Neural progenitor cell (in vitro differentiated cells): ENCODE measurements at regions not wholly inside any gene's neighbourhood (a gene's known extent, or its start where the extent isn't known, plus 50 kb on each side); places are given as distances from the start of the nearest gene placed in this dataset.
"Not testable (repeated sequence)": the region's sequence is repeated elsewhere in the genome, so short reads cannot be mapped to it uniquely, and the experiment has no call there.

Experiments used
- DNase-seq: peaks from one replicate; pipeline ENCODE4 v3.0.0-alpha.2; 2016; ENCODE audit warnings: low spot score
- H2AFZ ChIP-seq: fragments of 200-600 bp; sonication (generic); replicated peaks from 2 replicates; pipeline ENCODE4 v1.6.1; 2016; ENCODE audit warnings: antibody characterized with exemption
- H3F3A ChIP-seq: fragments of 200-600 bp; sonication (generic); 2 replicates; pipeline ENCODE4 v1.6.1; 2016; ENCODE audit warnings: antibody characterized with exemption, low read depth
- H3K27ac ChIP-seq: fragments of 200-600 bp; sonication (generic); 2 replicates; pipeline ENCODE4 v1.5.1; 2016; ENCODE audit warnings: mild to moderate bottlenecking
- H3K27me3 ChIP-seq: fragments of 200-600 bp; sonication (generic); 2 replicates; pipeline ENCODE4 v1.6.1; 2016; ENCODE audit warnings: mild to moderate bottlenecking, moderate library complexity
- H3K36me3 ChIP-seq: fragments of 200-600 bp; sonication (generic); 2 replicates; pipeline ENCODE4 v1.5.1; 2016
- H3K4me1 ChIP-seq: fragments of 200-600 bp; sonication (generic); 2 replicates; pipeline ENCODE4 v1.6.1; 2016; ENCODE audit warnings: mixed run types
- H3K4me2 ChIP-seq: fragments of 200-600 bp; sonication (generic); 2 replicates; pipeline ENCODE4 v1.6.1; 2016
- H3K4me3 ChIP-seq: fragments of 200-600 bp; sonication (generic); 2 replicates; pipeline ENCODE4 v1.5.1; 2016
- H3K79me2 ChIP-seq: fragments of 200-600 bp; sonication (generic); 2 replicates; pipeline ENCODE4 v1.6.1; 2016; ENCODE audit warnings: low read depth
- H3K9ac ChIP-seq: fragments of 200-600 bp; sonication (generic); 2 replicates; pipeline ENCODE4 v1.6.1; 2016
- H3K9me3 ChIP-seq: fragments of 200-600 bp; sonication (generic); 2 replicates; pipeline ENCODE4 v1.5.1; 2016; ENCODE audit warnings: low read depth
- H4K20me1 ChIP-seq: fragments of 200-600 bp; sonication (generic); 2 replicates; pipeline ENCODE4 v1.6.1; 2016; ENCODE audit warnings: low read depth
- H3K27ac Mint-ChIP-seq: 3 replicates; pipeline ENCODE4 v1.8.0; 2021; ENCODE audit warnings: mixed read lengths
- H3K27me3 Mint-ChIP-seq: 2 replicates; pipeline ENCODE4 v1.8.0; 2022; ENCODE audit warnings: low read depth, mild to moderate bottlenecking, inconsistent platforms, moderate library complexity, mixed read lengths; ENCODE audit not compliant: insufficient read depth
- H3K36me3 Mint-ChIP-seq: 3 replicates; pipeline ENCODE4 v1.8.0; 2021; ENCODE audit warnings: mixed read lengths
- H3K4me1 Mint-ChIP-seq: 3 replicates; pipeline ENCODE4 v1.8.0; 2021; ENCODE audit warnings: mixed read lengths
- H3K4me3 Mint-ChIP-seq: 3 replicates; pipeline ENCODE4 v1.8.0; 2021; ENCODE audit warnings: mild to moderate bottlenecking, moderate library complexity, mixed read lengths
- H3K9me3 Mint-ChIP-seq: 3 replicates; pipeline ENCODE4 v1.8.0; 2020; ENCODE audit warnings: mixed read lengths
- CTCF ChIP-seq: fragments of 200-600 bp; sonication (generic); IDR thresholded peaks from 2 replicates; pipeline ENCODE4 v1.5.1; 2017; ENCODE audit warnings: antibody characterized with exemption, mild to moderate bottlenecking
- EZH2 ChIP-seq: fragments of 200-600 bp; sonication (generic); IDR thresholded peaks from 2 replicates; pipeline ENCODE4 v1.6.1; 2017; ENCODE audit warnings: antibody characterized with exemption, mild to moderate bottlenecking, moderate library complexity
- EZH2phosphoT487 ChIP-seq: fragments of 200-600 bp; sonication (generic); IDR thresholded peaks from 2 replicates; pipeline ENCODE4 v1.6.1; 2017; ENCODE audit warnings: antibody characterized with exemption

DNA sequence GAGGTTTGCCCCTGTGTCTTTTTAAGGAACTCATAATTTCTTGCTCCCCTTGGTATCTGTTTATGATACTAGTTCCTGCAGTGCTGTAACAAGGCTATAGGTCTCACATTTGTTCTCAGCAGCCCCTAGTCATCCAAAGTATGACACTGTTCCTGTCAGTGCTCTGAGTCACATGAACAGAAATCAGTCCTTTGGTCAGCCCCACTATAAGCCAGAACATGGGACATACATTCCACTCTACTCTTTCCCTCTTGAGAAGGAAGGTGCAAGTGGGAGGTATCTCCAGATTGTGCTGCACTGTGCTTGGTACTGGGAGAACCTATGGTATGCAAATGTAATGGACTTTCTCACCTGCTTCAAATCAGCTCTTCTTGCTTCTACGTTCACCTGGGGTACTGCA is 87.0 kb downstream of the IARS1 start:
- H3K9ac ChIP-seq = no peak overlapping the region
- H3K27ac ChIP-seq = no peak overlapping the region
- H3K79me2 ChIP-seq = no peaks in the 10 kb centered on the region
- Mint-ChIP-seq H3K27ac (no peak overlapping the region), H3K4me3 (no peak overlapping the region), H3K9me3 (no peaks in the 10 kb centered on the region), H3K27me3 (no peaks in the 10 kb centered on the region), H3K4me1 (no peaks in the 10 kb centered on the region), H3K36me3 (peaks cover 28% of the 10 kb centered on the region)
- peaks cover 15% of the 10 kb centered on the region for H3F3A ChIP-seq
- H2AFZ ChIP-seq = no peak overlapping the region
- no peaks in the 10 kb centered on the region for H4K20me1 ChIP-seq
- DNase-seq = no peak
- H3K4me3 ChIP-seq = no peak overlapping the region
- no peaks in the 10 kb centered on the region for H3K9me3 ChIP-seq
- no peaks in the 10 kb centered on the region for H3K4me1 ChIP-seq
- TF ChIP-seq EZH2 (no peak), EZH2phosphoT487 (no peak), CTCF (no peak)
- H3K27me3 ChIP-seq = no peaks in the 10 kb centered on the region
- no peaks in the 10 kb centered on the region for H3K36me3 ChIP-seq
- no peak overlapping the region for H3K4me2 ChIP-seq

- not testable (repeated sequence) for H3K9me3 ChIP-seq, H3K4me1 Mint-ChIP-seq, H3K4me3 ChIP-seq, H4K20me1 ChIP-seq, H3K4me3 Mint-ChIP-seq, H3K27me3 ChIP-seq, H2AFZ ChIP-seq, H3K27ac ChIP-seq, H3F3A ChIP-seq, H3K27me3 Mint-ChIP-seq, H3K27ac Mint-ChIP-seq, H3K4me1 ChIP-seq, H3K9me3 Mint-ChIP-seq, DNase-seq, H3K36me3 ChIP-seq, H3K79me2 ChIP-seq, H3K9ac ChIP-seq, H3K4me2 ChIP-seq
- H3K36me3 Mint-ChIP-seq = peaks cover 12% of the 10 kb centered on the region
These were observed 88.7 kb upstream of the SPTLC1 start for GRCh38 chr9:92203887-92204286.

- H3K27ac ChIP-seq, H3K9me3 Mint-ChIP-seq, H3K4me1 Mint-ChIP-seq, H2AFZ ChIP-seq, H3K36me3 ChIP-seq, H3K4me3 ChIP-seq, H3K36me3 Mint-ChIP-seq, H3K27ac Mint-ChIP-seq, H3F3A ChIP-seq, H3K4me3 Mint-ChIP-seq, H3K79me2 ChIP-seq, H3K27me3 ChIP-seq, H3K4me1 ChIP-seq, DNase-seq, H4K20me1 ChIP-seq, H3K4me2 ChIP-seq, H3K9ac ChIP-seq, H3K9me3 ChIP-seq, H3K27me3 Mint-ChIP-seq: not testable (repeated sequence)
These were observed 83.0 kb upstream of the SPTLC1 start for GRCh38 chr9:92198237-92198636.

GRCh38 chr9:92196909-92197308 is 81.7 kb upstream of the SPTLC1 start:
- Histone ChIP-seq H2AFZ (no peak overlapping the region), H3K4me2 (no peak overlapping the region), H3K27ac (no peak overlapping the region), H3K4me3 (no peak overlapping the region), H3F3A (no peaks in the 10 kb centered on the region), H3K27me3 (no peaks in the 10 kb centered on the region), H3K9me3 (no peaks in the 10 kb centered on the region), H4K20me1 (no peaks in the 10 kb centered on the region), H3K4me1 (no peaks in the 10 kb centered on the region), H3K36me3 (no peaks in the 10 kb centered on the region), H3K79me2 (no peaks in the 10 kb centered on the region), H3K9ac (no peak overlapping the region)
- H3K36me3 Mint-ChIP-seq = no peaks in the 10 kb centered on the region
- no peak overlapping the region for H3K27ac Mint-ChIP-seq
- DNase-seq = no peak
- H3K9me3 Mint-ChIP-seq = peaks cover 6% of the 10 kb centered on the region
- no peaks in the 10 kb centered on the region for H3K4me1 Mint-ChIP-seq
- H3K27me3 Mint-ChIP-seq = peaks cover 6% of the 10 kb centered on the region
- TF ChIP-seq EZH2 (no peak), EZH2phosphoT487 (no peak), CTCF (no peak)
- H3K4me3 Mint-ChIP-seq = no peak overlapping the region
